Small intestine (tissue), 7 donors: ENCODE measurements at regions not wholly inside any gene's neighbourhood (a gene's known extent, or its start where the extent isn't known, plus 50 kb on each side); places are given as distances from the start of the nearest gene placed in this dataset.

Source experiments
- DNase-seq, 2 donors: peaks; one replicate each; pipeline versions ENCODE4 v3.0.0 to v3.0.0-alpha.2; 2013
- FAIRE-seq: peaks from 2 replicates; lab custom pipeline; 2012; peaks lifted over from hg19 to GRCh38; lab: Jason Lieb, UNC
- H3K27ac ChIP-seq, 3 donors: one replicate each; pipeline ENCODE4 v1.5.1; 2013; ENCODE audit warnings: low read length in 2 of 3, mild to moderate bottlenecking in 2 of 3, control low read depth in 1 of 3, inconsistent platforms in 1 of 3, low read depth in 1 of 3, moderate library complexity in 1 of 3
- H3K27me3 ChIP-seq, 3 donors: one replicate each; pipeline ENCODE4 v1.6.1; 2013; ENCODE audit warnings: low read length in 3 of 3, inconsistent platforms in 1 of 3; ENCODE audit not compliant: control insufficient read depth in 3 of 3, insufficient read depth in 3 of 3
- H3K36me3 ChIP-seq, 3 donors: one replicate each; pipeline ENCODE4 v1.6.1; 2013; ENCODE audit warnings: low read length in 3 of 3, inconsistent platforms in 1 of 3, low read depth in 1 of 3, mild to moderate bottlenecking in 1 of 3, moderate library complexity in 1 of 3; ENCODE audit not compliant: control insufficient read depth in 3 of 3, insufficient read depth in 2 of 3
- H3K4me1 ChIP-seq, 3 donors: one replicate each; pipeline ENCODE4 v1.6.1; 2013; ENCODE audit warnings: low read length in 2 of 3, inconsistent platforms in 1 of 3, low read depth in 1 of 3, mild to moderate bottlenecking in 1 of 3, moderate library complexity in 1 of 3; ENCODE audit not compliant: control insufficient read depth in 3 of 3, insufficient read depth in 2 of 3
- H3K4me3 ChIP-seq, 3 donors: one replicate each; pipeline ENCODE4 v1.5.1; 2013; ENCODE audit warnings: low read length in 3 of 3, control low read depth in 1 of 3, inconsistent platforms in 1 of 3, low read depth in 1 of 3, mild to moderate bottlenecking in 1 of 3, moderate library complexity in 1 of 3
- H3K9me3 ChIP-seq, 2 donors: one replicate each; pipeline ENCODE4 v1.6.1; 2013; ENCODE audit warnings: low read depth in 1 of 2, low read length in 1 of 2; ENCODE audit not compliant: control insufficient read depth in 2 of 2, insufficient read depth in 1 of 2
- WGBS, 3 donors: extraction: QIAGEN DNeasy Blood & Tissue Kit; methylation state at CpG; one replicate each; pipeline ENCODE4 v1.1.7; 2013; 5-methylcytosine and 5-hydroxymethylcytosine counted together
- donor health status: healthy with polysubstance abuse.
- donor health status: control.
- donor health status: control.
- donor health status: Bipolar disorder and iron deficiency.
- donor health status: healthy.

GRCh38 chr5:158599157-158599556, 500.6 kb downstream of the EBF1 start:
- DNase-seq (no peak), FAIRE-seq (no peak)
- 62 to 74% (median 65%) methylated on average over 2 of the region's 2 CpGs for WGBS, 3 donors
- no peaks in the 10 kb centered on the region for H3K27me3 ChIP-seq
- no peak overlapping the region for H3K4me3 ChIP-seq
- H3K4me1 ChIP-seq: no peaks in the 10 kb centered on the region
- no peaks in the 10 kb centered on the region for H3K36me3 ChIP-seq
- H3K27ac ChIP-seq: no peak overlapping the region
- H3K9me3 ChIP-seq: peaks cover 0 to 5% of the 10 kb centered on the region in 2 donors

DNA sequence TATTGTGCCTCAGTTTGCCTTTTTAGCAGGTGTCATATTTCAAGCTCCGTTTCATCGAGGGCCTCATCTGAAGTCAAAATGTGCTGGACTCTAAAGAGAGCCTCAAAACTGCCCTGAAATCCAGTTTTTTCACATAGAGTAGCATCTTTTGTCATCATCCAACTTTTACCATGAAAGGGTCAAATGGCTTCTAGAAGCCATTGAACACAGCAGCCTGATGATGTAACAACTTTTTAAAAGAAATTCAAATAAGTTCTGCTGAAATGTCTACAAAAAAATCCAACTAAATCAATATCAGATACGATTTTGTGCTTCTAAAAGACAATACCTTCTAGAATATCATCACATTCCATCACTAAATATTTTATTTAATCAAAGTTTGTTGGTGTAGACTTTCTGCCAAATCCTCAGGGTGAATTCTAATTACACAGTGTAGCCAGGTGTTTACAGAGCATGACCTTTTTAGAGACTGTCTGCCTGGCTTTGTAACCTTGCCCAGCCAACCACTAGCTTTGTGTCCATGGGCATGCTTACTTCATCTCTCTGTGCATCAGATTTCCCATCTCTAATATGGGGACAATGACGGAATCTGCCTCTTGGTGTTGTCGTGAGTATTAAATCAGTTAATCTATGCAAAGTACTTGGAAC, 505.0 kb downstream of the EBF1 start:
- Histone ChIP-seq H3K27ac (no peak overlapping the region), H3K27me3 (no peaks in the 10 kb centered on the region), H3K4me3 (no peak overlapping the region), H3K4me1 (peaks cover 2 to 19% (median 3%) of the 10 kb centered on the region in 3 donors), H3K36me3 (no peaks in the 10 kb centered on the region), H3K9me3 (peaks cover 0 to 5% of the 10 kb centered on the region in 2 donors)
- WGBS, 3 donors: 69 to 82% (median 75%) methylated on average over 5 of the region's 5 CpGs
- no peak for DNase-seq
- FAIRE-seq: no peak

GRCh38 chr5:158593925-158594324, 505.8 kb downstream of the EBF1 start:
- Histone ChIP-seq H3K9me3 (peaks cover 0 to 5% of the 10 kb centered on the region in 2 donors), H3K4me3 (no peak overlapping the region), H3K36me3 (no peaks in the 10 kb centered on the region), H3K4me1 (peaks cover 4 to 23% (median 5%) of the 10 kb centered on the region in 3 donors), H3K27ac (no peak overlapping the region), H3K27me3 (no peaks in the 10 kb centered on the region)
- WGBS, 3 donors: 83 to 100% (median 84%) methylated on average over 1 of the region's 1 CpG
- no peak for FAIRE-seq
- no peak for DNase-seq

DNA sequence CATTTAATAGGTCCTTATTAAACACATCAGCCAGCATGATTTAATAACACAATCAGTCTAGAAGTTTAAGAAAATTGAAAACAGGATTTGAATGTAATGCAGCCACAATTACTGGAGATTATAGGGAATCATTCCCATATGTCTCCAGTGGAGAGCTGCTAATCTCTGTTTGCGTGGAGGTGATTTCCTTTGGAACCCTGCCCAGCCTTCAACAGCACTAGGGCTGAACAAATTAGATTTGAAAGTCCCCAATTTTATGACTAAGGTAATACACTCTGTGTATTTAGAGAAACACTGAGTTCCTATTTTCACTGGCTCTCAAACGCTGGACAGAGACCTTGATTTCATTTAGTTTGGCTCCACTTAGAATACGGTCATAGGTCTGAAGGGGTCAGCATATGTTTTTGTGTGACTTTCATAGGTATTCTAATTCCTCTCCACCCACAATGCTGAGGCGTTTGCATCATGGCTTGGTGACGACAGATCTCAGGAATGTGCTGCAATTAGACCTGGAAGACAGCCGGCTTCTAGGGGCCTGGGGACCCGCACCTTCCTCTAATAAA, 508.3 kb downstream of the EBF1 start:
- Histone ChIP-seq H3K27me3 (no peaks in the 10 kb centered on the region), H3K4me1 (peaks cover 4 to 23% (median 5%) of the 10 kb centered on the region in 3 donors), H3K36me3 (no peaks in the 10 kb centered on the region), H3K4me3 (no peak overlapping the region), H3K9me3 (no peaks in the 10 kb centered on the region), H3K27ac (no peak overlapping the region)
- DNase-seq: peak; percentile 3 to 55
- WGBS, 3 donors: 13 to 33% (median 32%) methylated on average over 7 of the region's 7 CpGs
- no peak for FAIRE-seq

DNA sequence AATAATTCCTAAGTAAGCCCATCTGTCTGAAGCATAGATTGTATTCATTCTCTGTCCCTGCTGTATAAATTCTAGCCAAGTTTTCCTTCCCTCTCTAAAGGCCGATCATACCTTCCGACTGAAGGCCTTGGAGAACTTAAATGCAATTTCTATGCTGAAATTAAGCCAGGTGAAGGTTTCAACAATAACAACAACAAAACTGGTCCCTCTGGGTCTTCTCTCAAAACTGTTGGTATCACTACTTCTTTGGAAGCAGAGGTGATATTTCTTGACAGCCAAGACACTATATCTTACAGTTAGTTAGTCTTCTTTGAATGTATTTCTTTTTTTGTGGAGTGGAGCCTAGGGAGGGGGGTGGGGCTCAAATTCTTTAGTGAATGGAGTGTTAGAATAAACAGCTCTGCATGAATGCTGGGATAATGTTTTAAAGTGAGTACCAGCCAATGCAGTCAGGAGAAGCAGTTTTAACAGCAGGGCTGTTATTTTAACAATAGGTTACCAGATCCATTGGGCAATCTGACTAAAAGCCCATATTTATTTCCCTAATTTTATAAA, 508.9 kb downstream of the EBF1 start:
- no peaks in the 10 kb centered on the region for H3K9me3 ChIP-seq
- WGBS, 3 donors: 87 to 94% (median 89%) methylated on average over 2 of the region's 2 CpGs

GRCh38 chr5:158589939-158590338, 509.8 kb downstream of the EBF1 start:
- Histone ChIP-seq H3K27ac (no peak overlapping the region), H3K36me3 (no peaks in the 10 kb centered on the region), H3K9me3 (no peaks in the 10 kb centered on the region), H3K4me3 (no peak overlapping the region), H3K27me3 (no peaks in the 10 kb centered on the region), H3K4me1 (peaks cover 4 to 23% (median 5%) of the 10 kb centered on the region in 3 donors)
- 2 to 23% (median 9%) methylated on average over 3 of the region's 3 CpGs for WGBS, 3 donors
- FAIRE-seq: no peak
- peak in 1 of 2 donors; percentile 2 for DNase-seq

More for the DNA sequence above, 508.9 kb downstream of the EBF1 start:
- Histone ChIP-seq H3K27ac (no peak overlapping the region), H3K36me3 (no peaks in the 10 kb centered on the region), H3K4me3 (no peak overlapping the region), H3K4me1 (peaks cover 4 to 23% (median 5%) of the 10 kb centered on the region in 3 donors), H3K27me3 (no peaks in the 10 kb centered on the region)
- no peak for FAIRE-seq
- DNase-seq: no peak

DNA sequence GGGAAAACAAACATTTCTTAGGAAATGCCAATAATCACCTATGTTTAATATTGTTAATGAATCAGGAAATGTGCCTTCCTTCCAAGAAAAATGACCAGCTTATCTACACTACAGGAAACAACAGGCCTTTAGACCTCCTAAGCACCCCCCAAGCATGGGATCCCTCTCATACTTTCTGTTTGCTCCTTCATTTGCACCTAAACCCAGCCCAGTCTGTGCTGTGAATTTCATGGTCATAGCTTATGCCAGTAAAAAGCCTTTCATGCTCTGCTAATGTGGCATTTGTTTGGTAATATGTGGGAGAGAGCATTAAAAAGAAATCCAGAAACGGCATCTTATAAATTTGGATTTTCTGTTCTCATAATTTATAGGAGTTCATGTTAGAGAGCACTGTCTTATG, 511.1 kb downstream of the EBF1 start:
- DNase-seq (no peak), FAIRE-seq (no peak)
- 81 to 86% (median 84%) methylated on average over 1 of the region's 1 CpG for WGBS, 3 donors
- peaks cover 4 to 23% (median 5%) of the 10 kb centered on the region in 3 donors for H3K4me1 ChIP-seq
- H3K27ac ChIP-seq: no peak overlapping the region
- no peaks in the 10 kb centered on the region for H3K9me3 ChIP-seq
- H3K36me3 ChIP-seq: no peaks in the 10 kb centered on the region
- no peaks in the 10 kb centered on the region for H3K27me3 ChIP-seq
- H3K4me3 ChIP-seq: no peak overlapping the region

GRCh38 chr5:158586054-158586453, 513.7 kb downstream of the EBF1 start:
- Histone ChIP-seq H3K27me3 (no peaks in the 10 kb centered on the region), H3K4me3 (no peak overlapping the region), H3K27ac (no peak overlapping the region), H3K36me3 (no peaks in the 10 kb centered on the region), H3K4me1 (peaks cover 4 to 13% (median 5%) of the 10 kb centered on the region in 3 donors), H3K9me3 (no peaks in the 10 kb centered on the region)
- WGBS, 3 donors: 92 to 98% (median 96%) methylated on average over 2 of the region's 2 CpGs
- DNase-seq (no peak), FAIRE-seq (no peak)
